Islet of Langerhans (tissue), 1 donor: ENCODE measurements at regions not wholly inside any gene's neighbourhood (a gene's known extent, or its start where the extent isn't known, plus 50 kb on each side); places are given as distances from the start of the nearest gene placed in this dataset.

Experiments used
- FAIRE-seq: peaks from one replicate; lab custom pipeline; 2011; peaks lifted over from hg19 to GRCh38; lab: Jason Lieb, UNC

GRCh38 chr15:70442616-70443321 is 320.6 kb downstream of the UACA start:
- FAIRE-seq: no peak

DNA sequence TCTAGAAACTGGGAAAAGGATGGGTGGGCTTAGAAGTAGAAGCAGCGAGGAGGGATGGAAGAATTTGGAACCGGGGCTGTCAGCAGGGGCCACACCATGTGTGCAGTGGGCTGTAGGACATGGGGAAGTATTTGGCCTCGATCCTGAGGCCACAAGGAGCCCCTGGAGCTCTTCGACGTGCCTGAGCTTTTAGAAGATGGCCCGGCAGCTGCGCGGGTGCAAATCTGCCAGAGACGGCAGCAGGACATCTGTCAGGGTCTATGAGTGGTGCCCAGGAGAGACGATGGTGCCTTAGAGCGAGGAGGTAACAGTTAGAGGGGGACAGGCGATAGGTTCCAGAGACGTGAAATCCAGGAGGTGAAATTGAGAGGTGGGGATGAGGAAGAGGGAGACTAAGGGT is 321.1 kb downstream of the UACA start:
- no peak for FAIRE-seq

DNA sequence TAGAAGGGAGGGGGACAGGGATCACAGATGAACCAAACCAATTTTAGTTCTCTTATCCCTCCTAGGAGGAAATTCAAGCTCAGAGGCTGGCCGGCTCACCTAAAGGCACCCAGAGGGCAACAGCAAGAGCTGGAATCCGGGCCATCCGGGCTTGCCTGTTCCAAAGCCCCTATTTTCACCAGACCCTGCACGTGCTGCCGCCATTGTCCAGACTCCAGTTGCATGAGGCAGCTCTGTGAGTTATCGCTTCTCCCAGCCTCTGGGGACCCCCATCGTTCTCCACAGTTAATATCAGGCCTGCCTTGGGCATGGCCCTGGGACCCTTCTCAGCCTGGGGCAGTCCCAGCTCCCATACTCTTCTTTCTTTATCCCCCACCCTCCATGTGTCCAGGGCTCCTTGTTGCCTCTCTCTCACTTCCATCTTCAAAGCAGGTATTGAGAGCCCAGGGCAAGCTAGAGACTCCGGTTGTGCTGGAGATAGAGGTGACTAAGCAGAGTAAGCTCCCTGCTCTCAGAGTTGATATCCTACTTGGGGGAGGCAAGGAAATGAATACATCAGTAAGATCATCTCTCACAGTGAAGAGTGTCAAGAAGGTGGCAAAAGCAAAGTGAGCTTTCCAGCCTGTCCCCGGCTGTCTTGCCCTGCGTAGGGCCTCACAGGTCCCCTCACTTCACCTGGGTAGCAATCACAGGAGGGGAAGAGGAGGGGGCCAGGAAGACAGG is 322.8 kb downstream of the UACA start:
- no peak for FAIRE-seq

GRCh38 chr15:70439880-70440279 is 323.5 kb downstream of the UACA start:
- FAIRE-seq: no peak

DNA sequence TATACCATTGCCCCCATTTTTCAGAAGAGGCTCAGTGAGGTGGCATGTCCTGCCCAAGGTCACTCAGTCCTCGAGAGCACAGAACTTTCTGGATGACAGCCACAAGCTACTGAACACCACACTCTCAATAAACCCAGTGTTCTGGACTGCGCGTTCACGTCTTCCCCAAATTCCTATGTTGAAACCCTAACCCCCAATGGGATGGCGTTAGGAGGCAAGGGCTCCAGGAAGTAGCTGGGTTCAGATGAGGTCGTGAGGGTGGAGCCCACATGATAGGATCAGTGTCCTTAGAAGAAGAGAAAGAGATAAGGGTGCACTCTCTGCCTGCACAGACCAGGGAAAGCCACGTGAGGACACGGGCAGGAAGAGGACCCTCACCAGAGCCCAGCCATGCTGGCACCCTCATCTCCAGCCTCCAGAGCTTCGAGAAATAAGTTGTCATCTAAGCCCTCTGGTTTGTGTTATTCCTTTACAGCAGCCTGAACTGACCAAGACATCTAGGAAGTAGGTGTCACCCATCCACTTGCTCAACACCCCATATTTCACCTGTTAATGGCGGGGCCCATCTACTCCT is 324.0 kb downstream of the UACA start:
- FAIRE-seq: no peak

DNA sequence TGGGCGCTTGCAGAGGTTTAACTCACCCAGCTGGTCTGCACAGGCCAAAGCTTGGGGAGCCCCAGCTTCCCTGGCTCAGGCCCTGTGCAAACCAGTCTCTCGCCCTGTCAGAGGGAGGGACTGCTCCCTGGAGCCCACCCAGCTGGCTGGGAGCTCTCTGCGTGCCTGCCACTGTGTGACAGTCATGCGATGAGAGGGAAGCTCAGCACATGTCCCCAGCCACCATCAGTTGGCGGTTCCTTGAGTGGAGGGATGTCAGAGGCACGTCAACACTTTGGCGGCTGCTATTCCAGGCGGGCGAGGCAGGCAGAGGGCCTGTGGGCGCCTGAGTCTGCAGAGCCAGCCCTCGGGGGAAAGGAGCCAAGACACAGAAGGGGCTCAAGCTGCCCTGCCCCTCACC is 324.6 kb downstream of the UACA start:
- no peak for FAIRE-seq

DNA sequence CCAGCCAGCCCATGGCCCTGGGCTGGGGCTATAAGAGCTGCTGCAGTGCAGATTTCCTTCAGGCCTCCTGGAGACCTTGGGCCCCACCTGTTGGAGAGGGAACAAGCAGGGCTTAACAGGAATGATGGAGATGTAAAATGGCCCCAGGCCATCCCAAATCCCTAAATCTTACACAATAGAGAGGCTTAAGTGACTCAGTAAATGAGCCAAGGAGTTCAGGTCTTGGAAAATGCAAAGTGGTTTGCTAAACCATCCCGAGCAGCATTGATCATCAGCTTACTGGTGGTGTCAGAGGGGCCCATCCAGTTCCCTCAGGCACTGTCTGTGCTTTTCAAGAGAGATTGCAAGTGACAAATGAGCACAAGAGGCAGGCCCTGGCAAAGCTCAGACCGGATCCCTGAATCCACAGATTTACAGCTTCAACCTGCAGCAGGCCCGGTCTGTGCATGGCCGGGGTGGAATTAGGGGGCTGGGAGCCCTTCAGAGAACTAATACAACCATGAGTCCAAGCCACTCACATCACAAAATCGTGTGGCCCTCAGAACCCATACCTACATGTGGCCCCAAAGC is 325.4 kb downstream of the UACA start:
- FAIRE-seq: no peak

- no peak for FAIRE-seq
These were observed 326.3 kb downstream of the UACA start for GRCh38 chr15:70437089-70437488.

- no peak for FAIRE-seq
These were observed 326.9 kb downstream of the UACA start for GRCh38 chr15:70436428-70436827.

DNA sequence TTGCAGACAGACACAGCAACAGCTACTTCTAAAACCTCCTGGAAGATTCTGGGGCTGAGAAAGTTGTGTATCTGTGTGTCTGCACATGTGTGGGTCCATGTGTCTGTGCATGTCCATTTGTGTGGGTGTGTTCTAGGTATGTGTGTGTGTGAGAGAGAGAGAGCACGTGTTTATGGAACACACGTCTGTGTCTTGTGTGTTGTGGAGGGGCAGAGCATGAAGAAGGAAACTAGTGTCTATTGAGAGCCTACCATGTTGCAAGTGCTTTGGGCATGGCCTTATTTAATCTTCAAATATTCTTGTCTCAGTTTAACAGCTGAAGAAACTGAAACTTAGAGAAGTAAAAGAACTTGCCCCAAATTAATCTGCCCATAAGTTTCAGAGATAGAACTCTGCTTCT is 327.5 kb downstream of the UACA start:
- no peak for FAIRE-seq

GRCh38 chr15:70435369-70435768 is 328.0 kb downstream of the UACA start:
- FAIRE-seq: no peak

- FAIRE-seq: no peak
These were observed 329.6 kb downstream of the UACA start for GRCh38 chr15:70433586-70434324.

DNA sequence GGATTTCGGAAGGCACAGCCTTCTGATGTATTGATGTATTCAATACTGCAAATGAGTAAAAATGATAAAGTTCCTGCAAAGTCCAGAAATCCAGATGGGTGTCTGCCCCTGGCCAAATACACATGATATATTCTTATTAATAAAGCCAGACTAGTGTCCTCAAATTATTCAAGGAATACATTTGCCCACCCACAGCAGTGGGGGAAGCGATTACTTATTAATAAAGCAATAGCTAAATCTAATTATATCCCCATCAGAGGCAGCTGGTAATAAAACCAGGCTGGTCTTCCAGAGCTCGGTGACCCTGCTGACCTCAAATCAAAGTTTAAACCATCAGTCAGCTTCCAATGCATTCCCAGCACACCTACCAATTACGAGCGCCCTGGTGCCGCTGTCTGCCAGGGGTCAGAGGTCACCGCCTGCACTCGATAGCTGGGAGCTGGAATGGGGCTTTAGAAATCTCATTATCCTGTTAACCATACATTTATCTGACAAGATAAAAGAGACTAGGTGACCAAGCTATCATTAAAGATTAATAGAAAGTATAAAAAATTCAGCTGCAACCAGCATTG is 330.3 kb downstream of the UACA start:
- FAIRE-seq: no peak

DNA sequence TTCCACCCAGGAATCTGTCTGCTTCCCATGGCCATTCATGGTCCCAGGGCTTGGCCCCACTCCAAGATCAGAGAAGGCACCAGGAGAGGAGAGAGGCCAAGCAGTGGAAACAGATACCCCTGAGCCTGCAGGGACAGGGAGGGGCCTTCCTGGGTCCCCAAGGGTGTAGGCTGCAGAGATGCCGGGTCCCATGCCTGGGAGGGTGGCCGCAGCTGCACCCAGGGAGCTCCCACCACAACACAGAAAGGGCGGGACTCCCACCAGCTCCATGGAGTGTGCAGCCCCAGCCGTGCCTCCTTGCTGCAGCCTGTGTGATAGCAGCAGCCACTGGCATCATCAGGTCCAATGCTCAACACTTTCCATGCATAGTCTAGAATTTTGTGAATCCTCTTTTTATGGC is 331.5 kb downstream of the UACA start:
- no peak for FAIRE-seq

DNA sequence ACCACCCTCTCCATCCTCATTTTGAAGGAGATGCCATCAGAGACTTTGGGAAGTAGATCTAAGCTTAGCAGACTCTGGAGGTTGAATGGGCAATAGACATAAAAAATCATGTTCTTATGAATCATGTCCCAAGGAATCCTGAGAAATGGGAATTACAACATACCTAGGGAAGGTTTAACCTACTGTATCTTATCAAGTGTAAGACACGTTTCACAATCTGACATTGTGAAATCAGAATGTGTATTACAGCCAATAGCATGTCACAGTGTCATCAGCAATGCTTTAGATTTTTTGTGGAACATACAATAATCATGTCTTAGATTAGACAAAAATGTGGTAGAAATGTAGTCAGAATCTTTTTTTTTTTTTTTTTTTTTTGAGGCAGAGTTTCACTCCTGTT is 332.4 kb upstream of the TLE3 start:
- FAIRE-seq: no peak

DNA sequence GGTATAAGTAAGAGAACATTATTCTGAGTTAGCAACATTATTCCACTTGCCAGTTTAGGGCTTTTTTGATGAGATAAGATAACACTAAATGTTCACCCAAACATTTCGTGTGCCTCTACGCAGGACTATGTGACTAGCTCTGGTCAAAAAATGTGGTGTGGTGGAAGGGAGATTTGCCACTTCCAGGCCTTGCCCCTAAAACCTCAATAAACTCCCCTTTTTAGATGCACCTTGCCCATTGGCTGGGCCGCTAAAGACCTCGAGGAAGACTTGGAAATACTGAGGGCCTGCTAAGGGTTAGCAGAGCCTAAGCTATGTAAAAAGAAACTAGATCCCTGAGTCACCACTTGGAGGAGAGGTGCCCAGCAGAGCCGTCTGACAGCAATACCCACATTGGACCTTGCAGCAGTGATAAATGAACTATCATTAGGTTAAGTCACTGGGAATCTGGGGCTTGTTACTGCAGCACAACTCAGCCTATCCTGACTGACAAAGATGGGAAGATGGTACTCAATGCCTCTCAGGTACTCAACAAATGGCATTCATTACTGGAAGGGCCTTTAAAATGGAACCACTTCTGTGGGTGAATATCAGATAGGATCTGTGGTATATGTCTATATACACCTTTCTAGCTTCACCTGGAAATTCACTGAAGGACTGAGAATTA is 331.5 kb upstream of the TLE3 start:
- FAIRE-seq: no peak

DNA sequence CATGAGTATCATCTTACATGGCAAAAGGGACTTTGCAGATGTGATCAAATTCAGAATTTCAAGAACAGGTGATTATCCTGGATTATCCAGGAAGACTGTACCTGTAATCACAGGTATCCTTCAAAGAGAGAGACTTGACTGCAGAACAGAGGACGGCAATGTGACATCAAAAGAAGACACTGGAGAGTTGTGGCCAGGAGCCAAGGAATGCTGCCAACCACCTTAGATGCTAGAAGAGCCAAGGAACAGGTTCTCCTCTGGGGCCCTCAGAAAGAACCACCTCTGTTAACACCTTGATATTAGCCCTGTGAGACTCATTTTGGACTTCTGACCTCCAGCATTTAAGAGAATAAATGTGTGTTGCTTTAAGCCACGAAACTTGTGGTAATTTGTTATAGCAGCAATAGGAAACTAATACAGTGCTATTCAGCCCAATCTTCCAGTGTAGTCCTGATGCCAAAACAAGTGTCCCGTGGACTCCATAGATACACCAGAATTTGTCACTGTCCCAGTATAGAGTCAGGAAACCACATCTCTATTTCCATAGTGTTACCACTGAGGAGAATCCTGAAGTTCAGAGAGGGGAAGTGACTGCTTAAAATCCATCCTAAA is 330.6 kb upstream of the TLE3 start:
- FAIRE-seq: no peak

GRCh38 chr15:70427167-70428120 is 329.7 kb upstream of the TLE3 start:
- no peak for FAIRE-seq

- FAIRE-seq: no peak
These were observed 328.5 kb upstream of the TLE3 start for GRCh38 chr15:70426096-70426821.
